ENCODE measurements at regions not wholly inside any gene's neighbourhood (a gene's known extent, or its start where the extent isn't known, plus 50 kb on each side); places are given as distances from the start of the nearest gene placed in this dataset.

DNA sequence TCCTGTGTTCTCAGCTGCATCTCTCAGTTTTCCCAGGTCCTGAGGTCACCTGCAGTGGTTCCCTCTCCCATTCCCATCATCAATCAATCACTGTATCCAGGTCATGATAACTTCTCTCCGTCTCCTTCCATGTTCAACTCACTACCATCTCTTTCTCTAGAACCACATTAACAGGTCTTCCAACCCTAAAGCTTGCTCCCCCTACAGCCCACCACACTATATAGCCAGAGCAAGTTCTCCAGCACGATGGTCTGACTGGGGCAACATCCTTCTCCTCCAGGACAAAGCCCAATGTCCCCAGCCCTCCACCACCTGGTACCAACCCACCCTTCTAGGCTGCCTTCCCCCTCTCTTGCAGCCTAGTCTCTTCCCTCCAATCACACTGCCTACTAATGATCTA, 241.6 kb downstream of the CDK5RAP2 start:
- Histone ChIP-seq H3K4me3 (ENCODE audit: low read depth, low read length) (no peak overlapping the region), H3K27me3 (no peaks in the 10 kb centered on the region), H3K9me3 (no peaks in the 10 kb centered on the region; the same call in 1 of the 2 replicates), H3K36me3 (no peaks in the 10 kb centered on the region), H3K4me1 (no peaks in the 10 kb centered on the region)
- no peak for DNase-seq
- TF ChIP-seq CTCF (IDR thresholded peaks at IDR 0.05; ENCODE audit: low read depth, low read length): peak; percentile 9; the same call in 1 of the 2 replicates

GRCh38 chr9:120337131-120337530, 242.8 kb downstream of the CDK5RAP2 start:
- Histone ChIP-seq H3K4me1 (no peaks in the 10 kb centered on the region), H3K36me3 (no peaks in the 10 kb centered on the region), H3K9me3 (no peaks in the 10 kb centered on the region; the same call in 1 of the 2 replicates), H3K4me3 (ENCODE audit: low read depth, low read length) (no peak overlapping the region), H3K27me3 (no peaks in the 10 kb centered on the region)
- no peak for TF ChIP-seq CTCF (IDR thresholded peaks at IDR 0.05; ENCODE audit: low read depth, low read length)
- DNase-seq: no peak

DNA sequence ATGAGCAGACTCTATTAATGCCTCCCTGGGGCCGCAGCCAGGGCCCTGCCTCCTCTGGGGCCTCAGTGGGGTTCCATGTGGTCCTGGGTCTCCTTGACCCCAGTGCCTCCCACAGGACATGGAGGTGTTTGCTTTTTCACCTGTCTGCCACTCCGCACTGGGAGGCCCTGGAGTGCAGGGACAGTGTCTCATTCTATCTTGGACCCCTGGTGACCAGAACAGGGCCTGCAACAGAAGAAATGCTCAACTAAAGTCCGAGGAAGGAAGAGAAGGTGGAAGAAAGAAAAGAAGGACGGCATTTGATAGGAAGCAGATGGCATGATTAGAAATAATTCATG, 243.2 kb downstream of the CDK5RAP2 start:
- TF ChIP-seq CTCF (IDR thresholded peaks at IDR 0.05; ENCODE audit: low read depth, low read length): no peak
- no peak overlapping the region for H3K4me3 ChIP-seq (ENCODE audit: low read depth, low read length)
- no peaks in the 10 kb centered on the region for H3K27me3 ChIP-seq
- no peaks in the 10 kb centered on the region for H3K4me1 ChIP-seq
- H3K9me3 ChIP-seq: no peaks in the 10 kb centered on the region; the same call in 1 of the 2 replicates
- no peak for DNase-seq
- no peaks in the 10 kb centered on the region for H3K36me3 ChIP-seq

GRCh38 chr9:120336021-120336752, 243.8 kb downstream of the CDK5RAP2 start:
- H3K27me3 ChIP-seq: no peaks in the 10 kb centered on the region
- no peak for DNase-seq
- H3K4me1 ChIP-seq: no peaks in the 10 kb centered on the region
- no peak for TF ChIP-seq CTCF (IDR thresholded peaks at IDR 0.05; ENCODE audit: low read depth, low read length)
- no peak overlapping the region for H3K4me3 ChIP-seq (ENCODE audit: low read depth, low read length)
- H3K9me3 ChIP-seq: no peaks in the 10 kb centered on the region; the same call in 1 of the 2 replicates
- no peaks in the 10 kb centered on the region for H3K36me3 ChIP-seq

- DNase-seq: no peak
- no peak for TF ChIP-seq CTCF (IDR thresholded peaks at IDR 0.05; ENCODE audit: low read depth, low read length)
- Histone ChIP-seq H3K27me3 (no peaks in the 10 kb centered on the region), H3K4me3 (ENCODE audit: low read depth, low read length) (no peak overlapping the region), H3K4me1 (no peaks in the 10 kb centered on the region), H3K9me3 (no peaks in the 10 kb centered on the region; the same call in 1 of the 2 replicates), H3K36me3 (no peaks in the 10 kb centered on the region)
These were observed 248.1 kb downstream of the CDK5RAP2 start for GRCh38 chr9:120331913-120332312.

DNA sequence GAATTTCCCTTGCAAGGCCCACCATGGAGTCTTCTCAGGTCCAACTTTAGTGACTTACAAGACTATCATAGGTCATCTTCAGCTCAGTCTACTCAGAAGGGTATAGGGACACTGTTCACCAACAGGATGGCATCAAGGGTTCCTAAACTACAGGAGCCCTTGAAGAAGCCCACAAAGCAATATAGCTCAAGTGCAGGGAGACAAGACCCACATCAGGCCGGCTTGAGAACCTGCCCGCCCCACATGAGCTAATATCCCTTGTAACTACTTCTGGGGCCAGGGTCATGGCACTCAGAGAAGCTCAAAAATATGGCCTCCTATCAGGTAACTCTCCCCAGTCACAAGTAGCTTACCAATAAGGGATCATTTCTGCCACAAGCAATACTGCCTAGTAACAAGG, 249.9 kb downstream of the CDK5RAP2 start:
- Histone ChIP-seq H3K27me3 (no peaks in the 10 kb centered on the region), H3K9me3 (no peaks in the 10 kb centered on the region; the same call in 1 of the 2 replicates), H3K36me3 (no peaks in the 10 kb centered on the region), H3K4me1 (peaks cover under 1% of the 10 kb centered on the region; the same call in 1 of the 2 replicates), H3K4me3 (ENCODE audit: low read depth, low read length) (no peak overlapping the region)
- TF ChIP-seq CTCF (IDR thresholded peaks at IDR 0.05; ENCODE audit: low read depth, low read length): no peak
- DNase-seq: no peak
